PC-3 (cell line): ENCODE measurements at regions not wholly inside any gene's neighbourhood (a gene's known extent, or its start where the extent isn't known, plus 50 kb on each side); places are given as distances from the start of the nearest gene placed in this dataset.

ENCODE experiments used
- EZH2 ChIP-seq: fragments of 300-600 bp; sonication (generic); IDR thresholded peaks from one replicate; pipeline ENCODE4 v1.6.1; 2017; ENCODE audit warnings: antibody characterized with exemption, mild to moderate bottlenecking, low read length; ENCODE audit not compliant: unreplicated experiment
- EZH2phosphoT487 ChIP-seq: fragments of 300-600 bp; sonication (generic); IDR thresholded peaks from 2 replicates; pipeline ENCODE4 v1.6.1; 2018; ENCODE audit warnings: mild to moderate bottlenecking, antibody characterized with exemption, low read length, borderline replicate concordance
- TF ChIP-seq, protein P1 (sequence below): fragments of 300-600 bp; sonication (generic); conservative IDR thresholded peaks from 2 replicates; pipeline ENCODE4 v1.5.1; 2017; ENCODE audit warnings: antibody characterized with exemption, low read depth, mild to moderate bottlenecking, low read length

DNA sequence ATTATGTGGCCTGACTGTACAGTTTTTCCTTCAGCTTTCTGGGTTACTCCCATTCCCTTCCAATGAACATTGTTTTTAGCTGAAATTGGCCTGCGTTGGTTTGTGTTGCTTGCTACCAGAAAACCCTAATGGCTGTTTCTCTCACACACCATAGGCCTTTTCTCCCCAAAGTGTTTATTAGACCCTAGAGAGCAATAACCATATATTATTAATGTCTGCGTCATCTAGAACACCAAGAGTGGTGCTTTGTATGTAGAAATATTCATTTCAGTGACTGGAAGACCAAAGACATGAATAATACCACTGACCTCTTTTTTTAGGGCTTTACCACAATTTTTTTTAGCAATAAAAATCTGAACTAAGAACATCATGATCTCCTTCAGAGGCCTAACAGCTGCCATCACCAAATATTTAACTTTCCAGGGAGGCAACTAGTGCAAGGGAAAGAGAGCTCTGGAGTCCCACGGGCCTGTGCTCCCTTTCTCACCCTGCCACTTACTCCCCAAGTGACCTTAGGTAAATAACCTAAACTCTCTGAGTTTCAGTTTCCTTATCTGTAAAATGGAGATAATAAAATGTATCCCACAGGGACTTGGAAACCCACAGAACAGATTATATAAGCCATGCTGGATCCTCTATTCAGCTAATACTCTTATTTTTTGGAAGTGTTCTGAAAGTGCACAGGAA is 201.9 kb upstream of the ISL1 start:
- TF ChIP-seq, protein P1, sequence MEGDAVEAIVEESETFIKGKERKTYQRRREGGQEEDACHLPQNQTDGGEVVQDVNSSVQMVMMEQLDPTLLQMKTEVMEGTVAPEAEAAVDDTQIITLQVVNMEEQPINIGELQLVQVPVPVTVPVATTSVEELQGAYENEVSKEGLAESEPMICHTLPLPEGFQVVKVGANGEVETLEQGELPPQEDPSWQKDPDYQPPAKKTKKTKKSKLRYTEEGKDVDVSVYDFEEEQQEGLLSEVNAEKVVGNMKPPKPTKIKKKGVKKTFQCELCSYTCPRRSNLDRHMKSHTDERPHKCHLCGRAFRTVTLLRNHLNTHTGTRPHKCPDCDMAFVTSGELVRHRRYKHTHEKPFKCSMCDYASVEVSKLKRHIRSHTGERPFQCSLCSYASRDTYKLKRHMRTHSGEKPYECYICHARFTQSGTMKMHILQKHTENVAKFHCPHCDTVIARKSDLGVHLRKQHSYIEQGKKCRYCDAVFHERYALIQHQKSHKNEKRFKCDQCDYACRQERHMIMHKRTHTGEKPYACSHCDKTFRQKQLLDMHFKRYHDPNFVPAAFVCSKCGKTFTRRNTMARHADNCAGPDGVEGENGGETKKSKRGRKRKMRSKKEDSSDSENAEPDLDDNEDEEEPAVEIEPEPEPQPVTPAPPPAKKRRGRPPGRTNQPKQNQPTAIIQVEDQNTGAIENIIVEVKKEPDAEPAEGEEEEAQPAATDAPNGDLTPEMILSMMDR: no peak
- TF ChIP-seq EZH2: no peak
- TF ChIP-seq EZH2phosphoT487: no peak
